Spleen (tissue), 7 donors: ENCODE measurements at regions not wholly inside any gene's neighbourhood (a gene's known extent, or its start where the extent isn't known, plus 50 kb on each side); places are given as distances from the start of the nearest gene placed in this dataset.

Experiments
- POLR2A ChIP-seq, 3 donors: fragments of 450-650 bp; IDR thresholded peaks; one replicate each; pipeline ENCODE4 v1.5.1; 2017; ENCODE audit warnings: antibody characterized with exemption in 3 of 3, mild to moderate bottlenecking in 1 of 3
- POLR2AphosphoS5 ChIP-seq, 3 donors: sonication (generic); formaldehyde crosslinking; IDR thresholded peaks; one replicate each; pipeline ENCODE4 v1.5.1; 2017; ENCODE audit warnings: antibody characterized with exemption in 3 of 3
- TF ChIP-seq, protein P1 (sequence below), 11 experiments: fragments of 200-600 bp in 7 of 11; fragments of 450-650 bp in 4 of 11; sonication (generic) in 4 of 11; IDR thresholded peaks in 8 of 11; conservative IDR thresholded peaks in 3 of 11; 1 replicate in 7 of 11; 2 replicates in 4 of 11; pipeline versions ENCODE4 v1.4.0 to v1.8.0; 2016 to 2021; ENCODE audit warnings: antibody characterized with exemption in 11 of 11, inconsistent platforms in 4 of 11, mild to moderate bottlenecking in 1 of 11
- donor health status: DM: no; HTN: no; CAD: no; lungs with moderate emphysema.
- donor health status: DM: no; HTN: no; CAD: no.
- donor health status: DM: no; HTN: no; CAD: no.

GRCh38 chr1:177589166-177589565, 380.7 kb downstream of the SEC16B start:
- TF ChIP-seq, protein P1, sequence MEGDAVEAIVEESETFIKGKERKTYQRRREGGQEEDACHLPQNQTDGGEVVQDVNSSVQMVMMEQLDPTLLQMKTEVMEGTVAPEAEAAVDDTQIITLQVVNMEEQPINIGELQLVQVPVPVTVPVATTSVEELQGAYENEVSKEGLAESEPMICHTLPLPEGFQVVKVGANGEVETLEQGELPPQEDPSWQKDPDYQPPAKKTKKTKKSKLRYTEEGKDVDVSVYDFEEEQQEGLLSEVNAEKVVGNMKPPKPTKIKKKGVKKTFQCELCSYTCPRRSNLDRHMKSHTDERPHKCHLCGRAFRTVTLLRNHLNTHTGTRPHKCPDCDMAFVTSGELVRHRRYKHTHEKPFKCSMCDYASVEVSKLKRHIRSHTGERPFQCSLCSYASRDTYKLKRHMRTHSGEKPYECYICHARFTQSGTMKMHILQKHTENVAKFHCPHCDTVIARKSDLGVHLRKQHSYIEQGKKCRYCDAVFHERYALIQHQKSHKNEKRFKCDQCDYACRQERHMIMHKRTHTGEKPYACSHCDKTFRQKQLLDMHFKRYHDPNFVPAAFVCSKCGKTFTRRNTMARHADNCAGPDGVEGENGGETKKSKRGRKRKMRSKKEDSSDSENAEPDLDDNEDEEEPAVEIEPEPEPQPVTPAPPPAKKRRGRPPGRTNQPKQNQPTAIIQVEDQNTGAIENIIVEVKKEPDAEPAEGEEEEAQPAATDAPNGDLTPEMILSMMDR (IDR thresholded peaks at IDR 0.05 in 8 of 11, conservative IDR thresholded peaks at IDR 0.05 in 3 of 11) = no peak
- no peak for TF ChIP-seq POLR2A (IDR thresholded peaks at IDR 0.05)
- no peak for TF ChIP-seq POLR2AphosphoS5 (IDR thresholded peaks at IDR 0.05)
